Progenitor cell of endocrine pancreas (in vitro differentiated cells): ENCODE measurements at regions not wholly inside any gene's neighbourhood (a gene's known extent, or its start where the extent isn't known, plus 50 kb on each side); places are given as distances from the start of the nearest gene placed in this dataset.

ENCODE experiments used
- DNase-seq: peaks from one replicate; pipeline ENCODE4 v3.0.0; 2021; ENCODE audit warnings: low spot score; ENCODE audit not compliant: unreplicated experiment
- H3K27ac Mint-ChIP-seq: 2 replicates; pipeline ENCODE4 v1.8.0; 2021; ENCODE audit warnings: mild to moderate bottlenecking, moderate library complexity, mixed read lengths
- H3K27me3 Mint-ChIP-seq: 2 replicates; pipeline ENCODE4 v1.8.0; 2021; ENCODE audit warnings: mixed read lengths
- H3K36me3 Mint-ChIP-seq: 2 replicates; pipeline ENCODE4 v1.8.0; 2022; ENCODE audit warnings: mixed read lengths; ENCODE audit not compliant: insufficient read depth
- H3K4me1 Mint-ChIP-seq: 2 replicates; pipeline ENCODE4 v1.8.0; 2021; ENCODE audit warnings: low read depth, mixed read lengths
- H3K4me3 Mint-ChIP-seq: 2 replicates; pipeline ENCODE4 v1.8.0; 2021; ENCODE audit warnings: low read depth, mild to moderate bottlenecking, moderate library complexity, mixed read lengths
- H3K9me3 Mint-ChIP-seq: 2 replicates; pipeline ENCODE4 v1.8.0; 2021; ENCODE audit warnings: low read depth, mixed read lengths
- CTCF ChIP-seq: fragments of 200-600 bp; sonication (generic); IDR thresholded peaks from one replicate; pipeline ENCODE4 v1.5.0; 2021; ENCODE audit warnings: antibody characterized with exemption, mild to moderate bottlenecking; ENCODE audit not compliant: unreplicated experiment

DNA sequence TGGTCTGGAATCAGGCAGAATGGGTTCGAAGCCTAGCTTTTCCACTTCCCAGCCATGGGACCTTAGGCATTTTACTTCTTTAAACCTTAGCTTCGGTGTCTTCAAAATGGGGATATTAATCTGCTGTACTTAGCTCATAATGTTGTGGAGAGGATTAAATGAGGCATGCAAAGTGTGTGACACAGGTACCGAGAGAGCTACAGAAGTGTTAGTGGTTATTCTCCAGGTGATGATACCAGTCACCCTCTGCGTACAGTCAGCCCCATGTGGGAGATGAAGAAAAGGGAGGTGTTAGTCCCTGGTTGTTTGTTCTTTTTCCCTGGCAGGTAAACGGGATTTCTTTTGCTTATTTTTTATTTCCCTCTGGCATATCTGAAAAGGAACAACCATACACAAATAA lies 212.1 kb downstream of the PHLDA1 start:
- peaks cover 3% of the 10 kb centered on the region for H3K9me3 Mint-ChIP-seq
- H3K27me3 Mint-ChIP-seq: no peaks in the 10 kb centered on the region
- no peak overlapping the region for H3K27ac Mint-ChIP-seq
- H3K4me1 Mint-ChIP-seq: peaks cover 1% of the 10 kb centered on the region
- DNase-seq: no peak
- no peak for TF ChIP-seq CTCF
- no peak overlapping the region for H3K4me3 Mint-ChIP-seq
- no peaks in the 10 kb centered on the region for H3K36me3 Mint-ChIP-seq

- peaks cover 1% of the 10 kb centered on the region for H3K4me1 Mint-ChIP-seq
- H3K36me3 Mint-ChIP-seq: no peaks in the 10 kb centered on the region
- no peak overlapping the region for H3K27ac Mint-ChIP-seq
- TF ChIP-seq CTCF: no peak
- H3K27me3 Mint-ChIP-seq: no peaks in the 10 kb centered on the region
- peaks cover 3% of the 10 kb centered on the region for H3K9me3 Mint-ChIP-seq
- no peak for DNase-seq
- H3K4me3 Mint-ChIP-seq: no peak overlapping the region
Observed at GRCh38 chr12:75818863-75819262, 212.7 kb downstream of the PHLDA1 start.

DNA sequence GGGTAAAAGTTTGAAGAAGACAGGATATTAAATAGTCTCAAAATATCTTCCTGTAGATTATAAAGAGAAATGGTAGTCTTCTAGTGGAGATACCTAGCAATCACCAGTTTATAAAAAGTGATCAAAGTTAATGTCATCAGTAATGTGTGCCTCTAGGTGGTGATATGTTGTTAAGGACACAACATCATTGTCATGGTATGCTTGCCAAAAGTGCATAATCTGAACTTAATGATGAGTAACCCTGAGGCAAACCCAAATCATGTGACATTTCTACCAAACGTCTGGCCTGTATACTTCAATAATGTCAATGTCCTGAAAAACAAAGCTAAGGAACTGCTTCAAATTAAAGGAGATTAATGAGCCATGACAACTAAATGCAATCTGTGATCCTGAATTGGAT lies 214.7 kb downstream of the PHLDA1 start:
- Mint-ChIP-seq H3K36me3 (no peaks in the 10 kb centered on the region), H3K9me3 (peaks cover 3% of the 10 kb centered on the region), H3K4me3 (no peak overlapping the region), H3K27ac (no peak overlapping the region), H3K4me1 (peaks cover 6% of the 10 kb centered on the region), H3K27me3 (peaks cover 9% of the 10 kb centered on the region)
- no peak for DNase-seq
- no peak for TF ChIP-seq CTCF

GRCh38 chr12:75815756-75816155 lies 215.8 kb downstream of the PHLDA1 start:
- no peaks in the 10 kb centered on the region for H3K36me3 Mint-ChIP-seq
- TF ChIP-seq CTCF: no peak
- no peak overlapping the region for H3K27ac Mint-ChIP-seq
- peaks cover 6% of the 10 kb centered on the region for H3K4me1 Mint-ChIP-seq
- peaks cover 3% of the 10 kb centered on the region for H3K9me3 Mint-ChIP-seq
- no peak for DNase-seq
- H3K4me3 Mint-ChIP-seq: no peak overlapping the region
- peaks cover 10% of the 10 kb centered on the region for H3K27me3 Mint-ChIP-seq

DNA sequence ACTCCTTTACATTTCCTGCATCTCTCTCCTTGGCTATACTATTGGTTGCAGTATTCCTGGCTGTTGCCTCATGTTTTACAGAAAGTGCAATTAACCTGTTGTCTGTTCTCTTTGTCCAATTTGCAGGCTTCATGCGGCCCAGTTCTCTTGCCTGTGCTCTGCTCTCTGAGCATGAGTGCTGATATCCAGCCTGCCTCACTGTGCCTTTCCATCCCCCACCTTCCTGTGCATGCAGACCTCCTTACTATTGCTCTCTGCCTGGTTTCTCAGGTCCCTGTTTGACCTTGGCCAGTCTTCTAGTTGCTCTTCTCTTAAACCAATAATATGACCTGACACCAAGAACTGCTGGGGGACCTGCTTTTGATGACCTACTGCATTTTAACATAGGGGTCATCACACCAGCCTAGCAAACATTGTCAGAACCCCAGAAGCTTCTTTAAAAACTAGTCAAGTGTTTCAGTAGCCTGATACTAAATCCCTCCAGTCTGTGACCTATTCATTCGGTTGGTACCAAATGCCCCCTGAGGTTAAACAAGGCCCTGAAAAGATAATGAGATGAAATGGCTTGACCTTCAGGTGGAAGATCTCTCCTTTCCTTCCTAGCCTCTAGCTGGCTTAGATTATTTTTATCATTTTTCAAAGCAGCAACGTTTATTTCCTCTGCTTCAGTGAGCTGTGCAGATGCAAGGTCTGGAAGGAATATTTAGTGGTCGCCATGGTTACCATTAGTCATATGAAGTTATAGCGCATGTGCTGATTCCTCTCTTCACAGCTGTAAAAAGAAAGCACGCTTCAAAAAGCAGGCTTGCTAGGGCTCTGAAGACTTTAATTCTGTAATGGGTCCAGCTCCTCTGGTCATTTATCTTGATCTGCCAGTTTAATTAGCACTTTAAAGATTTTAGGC lies 216.5 kb downstream of the PHLDA1 start:
- H3K4me3 Mint-ChIP-seq: no peak overlapping the region
- H3K27ac Mint-ChIP-seq: no peak overlapping the region
- peaks cover 6% of the 10 kb centered on the region for H3K4me1 Mint-ChIP-seq
- no peaks in the 10 kb centered on the region for H3K36me3 Mint-ChIP-seq
- no peak for TF ChIP-seq CTCF
- no peak for DNase-seq
- H3K27me3 Mint-ChIP-seq: peaks cover 10% of the 10 kb centered on the region
- H3K9me3 Mint-ChIP-seq: peaks cover 3% of the 10 kb centered on the region
